ENCODE measurements at regions not wholly inside any gene's neighbourhood (a gene's known extent, or its start where the extent isn't known, plus 50 kb on each side); places are given as distances from the start of the nearest gene placed in this dataset.

GRCh38 chr1:53408755-53409129 lies 50.5 kb upstream of the DMRTB1 start:
- dilution Hi-C loops (cut with HindIII; ENCODE audit: low sequenced_read_pairs, unreplicated experiment) (no loop called here), intact Hi-C loops (cut with micrococcal nuclease) (no loop called here), in situ Hi-C loops (cut with MboI; ENCODE audit: low sequenced_read_pairs) (no loop called here)
- no peak overlapping the region for H3K4me2 ChIP-seq (ENCODE audit: low read depth, low read length)
- no peaks in the 10 kb centered on the region; the same call in 1 of the 2 replicates for H3K9me3 ChIP-seq (ENCODE audit: control insufficient read depth, insufficient read depth, low read length)
- no peak overlapping the region for H3K4me3 ChIP-seq (ENCODE audit: insufficient read depth, low read depth, low read length)
- H3K79me1 ChIP-seq (ENCODE audit: low read depth in 1 of 2, low read length in 2 of 2) = no peaks in the 10 kb centered on the region
- H4K5ac ChIP-seq (ENCODE audit: low read depth, low read length) = no peak overlapping the region
- H3K9ac ChIP-seq (ENCODE audit: low read depth, low read length) = no peak overlapping the region
- H3K36me3 ChIP-seq (ENCODE audit: control insufficient read depth, insufficient read depth, low read length) = no peaks in the 10 kb centered on the region
- no peak overlapping the region for H2AK9ac ChIP-seq (replicated peaks; ENCODE audit: low read depth, low read length, poor library complexity)
- H2BK20ac ChIP-seq (ENCODE audit: low read depth, low read length) = no peak overlapping the region
- no peak for TF ChIP-seq CEBPB (IDR thresholded peaks at IDR 0.05; ENCODE audit: low read depth, low read length)
- H4K91ac ChIP-seq (ENCODE audit: insufficient read depth, low read depth, low read length) = no peak overlapping the region
- no TSS peak for BruUV-seq (replicated peaks)
- peaks cover 21% of the 10 kb centered on the region for H3K4me1 ChIP-seq (ENCODE audit: control insufficient read depth, insufficient read depth, low read length)
- H3K9me1 ChIP-seq (ENCODE audit: insufficient read depth, low read length) = peaks cover 18% of the 10 kb centered on the region
- ChIA-PET CTCF (interaction anchor here (0.5 to 1.1 kb wide), 2 partner anchors 15 to 1040 kb away, joined by 3 read pairs; no protein-coding TSS in a partner anchor), POLR2A (ENCODE audit: unreplicated experiment) (no interaction called here)
- H3K27ac ChIP-seq (ENCODE audit: insufficient read depth, low read length) = no peak overlapping the region
- DNase-seq (no peak), ATAC-seq (ENCODE audit: low read depth) (no peak)
- H3K4ac ChIP-seq (ENCODE audit: low read depth, low read length) = no peak overlapping the region
- H2BK15ac ChIP-seq (ENCODE audit: low read depth, low read length) = no peak overlapping the region
- WGBS, 2 experiments (ENCODE audit: extremely low coverage in 2 of 2, insufficient read length in 1 of 2) = 60% methylated on average over 5 of the region's 7 CpGs; no CpG with 5 or more reads in 1 of the 2 experiments
- H4K20me1 ChIP-seq (ENCODE audit: insufficient read depth, low read length) = peaks cover 7% of the 10 kb centered on the region
- no peak overlapping the region for H2AFZ ChIP-seq (replicated peaks; ENCODE audit: low read length, poor library complexity)
- no peak overlapping the region for H3K56ac ChIP-seq (ENCODE audit: extremely low read depth, insufficient read depth, low read length)
- no peak overlapping the region for H2AK5ac ChIP-seq (ENCODE audit: low read depth, low read length)
- H4K8ac ChIP-seq (ENCODE audit: low read depth in 2 of 2, low read length in 2 of 2) = no peak overlapping the region
- no peak overlapping the region for H2BK120ac ChIP-seq (ENCODE audit: low read depth, low read length)
- no peak overlapping the region for H3K18ac ChIP-seq (ENCODE audit: low read depth, low read length)
- H2BK5ac ChIP-seq (ENCODE audit: low read depth, low read length, poor library complexity, severe bottlenecking) = no peak overlapping the region
- peaks cover 48% of the 10 kb centered on the region for H3K27me3 ChIP-seq (ENCODE audit: control insufficient read depth, insufficient read depth, low read length)
- no peak overlapping the region for H3K14ac ChIP-seq (replicated peaks; ENCODE audit: low read depth, low read length)
- H3K23ac ChIP-seq (ENCODE audit: low read depth, low read length) = no peak overlapping the region

All from IMR-90 (cell line).